Mesendoderm (in vitro differentiated cells): ENCODE measurements at regions not wholly inside any gene's neighbourhood (a gene's known extent, or its start where the extent isn't known, plus 50 kb on each side); places are given as distances from the start of the nearest gene placed in this dataset.

ENCODE experiments used
- DNase-seq: peaks from one replicate; pipeline ENCODE4 v3.0.0; 2013
- H2AK5ac ChIP-seq: 2 replicates; pipeline ENCODE4 v1.6.1; 2013; ENCODE audit warnings: low read length, inconsistent platforms
- H2BK120ac ChIP-seq: 2 replicates; pipeline ENCODE4 v1.6.1; 2013; ENCODE audit warnings: low read depth, mild to moderate bottlenecking, low read length, moderate library complexity, mixed read lengths
- H2BK15ac ChIP-seq: replicated peaks from 2 replicates; pipeline ENCODE4 v1.6.1; 2013; ENCODE audit warnings: low read depth, mild to moderate bottlenecking, moderate library complexity
- H2BK5ac ChIP-seq: 2 replicates; pipeline ENCODE4 v1.6.1; 2013; ENCODE audit warnings: low read length, inconsistent platforms
- H3K18ac ChIP-seq: 2 replicates; pipeline ENCODE4 v1.6.1; 2013; ENCODE audit warnings: mild to moderate bottlenecking, low read length, mixed read lengths
- H3K23ac ChIP-seq: one replicate; pipeline ENCODE4 v1.6.1; 2013; ENCODE audit warnings: low read length
- H3K27ac ChIP-seq: 2 replicates; pipeline ENCODE4 v1.5.1; 2013; ENCODE audit warnings: low read depth, mild to moderate bottlenecking, inconsistent platforms, low read length, moderate library complexity
- H3K27me3 ChIP-seq: 2 replicates; pipeline ENCODE4 v1.6.1; 2013; ENCODE audit warnings: low read length, control low read depth, mild to moderate bottlenecking, inconsistent platforms; ENCODE audit not compliant: insufficient read depth, poor library complexity
- H3K36me3 ChIP-seq: 2 replicates; pipeline ENCODE4 v1.6.1; 2013; ENCODE audit warnings: low read length, inconsistent platforms; ENCODE audit not compliant: control insufficient read depth, insufficient read depth
- H3K4ac ChIP-seq: one replicate; pipeline ENCODE4 v1.6.1; 2013; ENCODE audit warnings: low read depth, mild to moderate bottlenecking, low read length, moderate library complexity
- H3K4me1 ChIP-seq: 2 replicates; pipeline ENCODE4 v1.6.1; 2013; ENCODE audit warnings: low read depth, low read length, inconsistent platforms; ENCODE audit not compliant: control insufficient read depth
- H3K4me2 ChIP-seq: 2 replicates; pipeline ENCODE4 v1.6.1; 2013; ENCODE audit warnings: low read length
- H3K4me3 ChIP-seq: 2 replicates; pipeline ENCODE4 v1.5.1; 2013; ENCODE audit warnings: mild to moderate bottlenecking, low read length
- H3K56ac ChIP-seq: one replicate; pipeline ENCODE4 v1.6.1; 2013; ENCODE audit warnings: low read length
- H3K79me1 ChIP-seq: 2 replicates; pipeline ENCODE4 v1.6.1; 2013; ENCODE audit warnings: low read length, inconsistent platforms
- H3K79me2 ChIP-seq: 2 replicates; pipeline ENCODE4 v1.6.1; 2013; ENCODE audit warnings: mild to moderate bottlenecking, low read length; ENCODE audit not compliant: control insufficient read depth, insufficient read depth
- H3K9ac ChIP-seq: 2 replicates; pipeline ENCODE4 v1.6.1; 2013; ENCODE audit warnings: low read length, inconsistent platforms
- H4K5ac ChIP-seq: one replicate; pipeline ENCODE4 v1.6.1; 2013; ENCODE audit warnings: low read length
- H4K8ac ChIP-seq: one replicate; pipeline ENCODE4 v1.6.1; 2013; ENCODE audit warnings: low read depth, mild to moderate bottlenecking, control low read depth, low read length, moderate library complexity
- WGBS: extraction: QIAGEN DNeasy Blood & Tissue Kit; methylation state at CpG from one replicate; pipeline ENCODE4 v1.1.7; 2013; ENCODE audit warnings: low lambda C conversion rate, missing lambda C conversion rate; ENCODE audit not compliant: insufficient coverage; ENCODE audit errors: extremely low coverage; 5-methylcytosine and 5-hydroxymethylcytosine counted together

DNA sequence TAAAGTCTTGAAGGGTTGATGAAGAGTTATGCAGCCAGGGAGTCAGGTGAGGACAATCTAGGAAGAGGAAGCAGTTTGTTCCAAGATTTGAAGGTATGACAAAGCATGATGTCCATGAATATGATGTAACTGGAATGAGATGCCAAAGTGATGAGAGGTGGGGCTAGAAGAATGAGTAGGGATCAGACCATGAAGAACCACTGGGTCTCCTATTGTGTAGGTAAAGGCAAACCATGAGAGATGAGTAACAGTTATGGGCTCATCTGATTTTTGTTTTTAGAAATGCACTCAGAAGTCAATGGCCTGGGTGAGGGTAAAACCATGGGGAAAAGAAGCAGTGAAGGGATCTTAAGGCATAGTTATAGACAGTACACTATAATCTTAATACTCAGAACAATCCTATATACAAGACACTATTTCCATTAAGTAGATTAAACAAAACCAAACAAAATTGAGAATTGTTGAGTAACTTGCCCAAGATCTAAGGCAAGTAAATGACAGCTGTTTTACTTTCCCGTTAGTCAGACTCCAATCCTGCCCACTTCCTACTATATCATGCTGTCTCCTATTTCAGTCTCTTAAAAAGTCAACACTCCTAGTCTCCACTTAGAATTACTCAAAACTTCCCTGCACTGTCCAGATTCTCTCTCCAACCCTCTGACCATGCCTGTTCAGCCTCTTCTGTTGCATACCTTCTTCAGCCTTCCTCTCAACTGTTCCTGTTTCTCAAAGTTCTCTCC is 393.8 kb upstream of the MEF2C start:
- H3K27me3 ChIP-seq: no peaks in the 10 kb centered on the region
- no peak overlapping the region for H3K27ac ChIP-seq
- no CpG with 5 or more reads among the region's 1 CpG for WGBS

GRCh38 chr5:89275066-89275855 is 392.3 kb upstream of the MEF2C start:
- no peak overlapping the region for H4K5ac ChIP-seq
- no peak overlapping the region for H3K9ac ChIP-seq
- H2BK15ac ChIP-seq: no peak overlapping the region
- H2AK5ac ChIP-seq: no peak overlapping the region
- no peaks in the 10 kb centered on the region for H3K27me3 ChIP-seq
- no peak overlapping the region for H2BK5ac ChIP-seq
- no peak overlapping the region for H3K27ac ChIP-seq
- no peak overlapping the region for H2BK120ac ChIP-seq
- no peaks in the 10 kb centered on the region for H3K36me3 ChIP-seq
- H4K8ac ChIP-seq: no peak overlapping the region
- no CpG with 5 or more reads among the region's 4 CpGs for WGBS
- no peaks in the 10 kb centered on the region for H3K79me2 ChIP-seq
- H3K23ac ChIP-seq: no peak overlapping the region
- H3K4me3 ChIP-seq: no peak overlapping the region
- no peak overlapping the region for H3K4me2 ChIP-seq
- H3K4me1 ChIP-seq: no peaks in the 10 kb centered on the region
- H3K18ac ChIP-seq: no peak overlapping the region
- H3K4ac ChIP-seq: no peak overlapping the region
- no peak for DNase-seq
- H3K56ac ChIP-seq: no peak overlapping the region
- H3K79me1 ChIP-seq: no peaks in the 10 kb centered on the region

More for the DNA sequence above, 393.8 kb upstream of the MEF2C start:
- Histone ChIP-seq H3K4ac (no peak overlapping the region), H3K18ac (no peak overlapping the region), H2AK5ac (no peak overlapping the region), H3K4me1 (no peaks in the 10 kb centered on the region), H3K56ac (no peak overlapping the region), H4K8ac (no peak overlapping the region), H3K79me1 (no peaks in the 10 kb centered on the region), H2BK120ac (no peak overlapping the region), H3K79me2 (no peaks in the 10 kb centered on the region), H4K5ac (no peak overlapping the region), H2BK5ac (no peak overlapping the region), H3K9ac (no peak overlapping the region), H3K4me3 (no peak overlapping the region), H3K36me3 (no peaks in the 10 kb centered on the region), H2BK15ac (no peak overlapping the region), H3K4me2 (no peak overlapping the region), H3K23ac (no peak overlapping the region)
- no peak for DNase-seq

DNA sequence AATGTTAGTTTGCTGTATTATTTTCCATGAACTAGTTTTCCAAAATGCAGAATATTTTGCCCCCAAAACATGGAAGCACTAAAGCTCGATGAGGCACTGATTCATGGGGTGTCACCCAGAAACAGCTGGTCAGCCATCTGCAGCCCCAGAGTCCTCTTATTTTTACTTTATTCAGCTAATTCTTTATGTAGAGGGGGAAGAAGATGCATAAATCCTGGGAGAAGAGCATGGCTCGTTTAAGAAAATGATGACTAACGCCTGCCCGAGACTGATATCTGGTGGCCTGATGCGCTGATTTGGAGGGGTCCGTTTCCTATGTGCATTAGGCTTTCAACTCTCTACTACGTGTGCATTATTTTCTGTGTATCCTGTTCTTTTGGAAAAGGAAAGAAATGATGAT is 390.3 kb upstream of the MEF2C start:
- Histone ChIP-seq H3K27me3 (no peaks in the 10 kb centered on the region), H3K36me3 (no peaks in the 10 kb centered on the region), H3K23ac (no peak overlapping the region), H2BK15ac (no peak overlapping the region), H3K4me3 (no peak overlapping the region), H2BK120ac (no peak overlapping the region), H3K4me2 (no peak overlapping the region), H3K9ac (no peak overlapping the region), H3K4ac (no peak overlapping the region), H3K79me1 (no peaks in the 10 kb centered on the region), H2AK5ac (no peak overlapping the region), H2BK5ac (no peak overlapping the region), H3K4me1 (no peaks in the 10 kb centered on the region), H4K5ac (no peak overlapping the region), H3K79me2 (no peaks in the 10 kb centered on the region), H3K27ac (no peak overlapping the region), H3K56ac (no peak overlapping the region), H4K8ac (no peak overlapping the region), H3K18ac (no peak overlapping the region)
- no CpG with 5 or more reads among the region's 7 CpGs for WGBS
- no peak for DNase-seq

DNA sequence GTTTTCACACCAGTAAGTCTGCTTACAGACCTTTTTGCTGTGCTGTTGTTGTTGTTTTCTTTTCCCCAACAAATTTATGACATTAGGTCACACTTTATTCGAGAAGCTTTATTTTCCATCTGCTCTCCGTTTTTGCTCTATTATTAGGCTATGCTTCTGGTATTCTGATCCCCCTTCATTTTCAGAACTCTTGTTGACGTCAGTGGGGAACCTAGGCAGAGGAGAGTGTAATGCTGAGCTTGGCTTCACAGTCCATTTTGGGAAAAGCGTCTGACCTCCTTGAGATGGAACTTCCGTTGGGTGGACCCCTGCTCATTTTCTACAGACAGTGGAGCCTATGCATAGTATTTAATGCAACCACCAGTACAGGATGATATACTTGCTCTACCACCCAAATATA is 387.9 kb upstream of the MEF2C start:
- H3K79me2 ChIP-seq: no peaks in the 10 kb centered on the region
- no peaks in the 10 kb centered on the region for H3K4me1 ChIP-seq
- H3K56ac ChIP-seq: no peak overlapping the region
- no peak overlapping the region for H2BK5ac ChIP-seq
- no peak overlapping the region for H3K4me2 ChIP-seq
- no peak for DNase-seq
- H2BK120ac ChIP-seq: no peak overlapping the region
- H3K23ac ChIP-seq: no peak overlapping the region
- H4K8ac ChIP-seq: no peak overlapping the region
- no peaks in the 10 kb centered on the region for H3K27me3 ChIP-seq
- H3K79me1 ChIP-seq: no peaks in the 10 kb centered on the region
- no peak overlapping the region for H3K4me3 ChIP-seq
- no CpG with 5 or more reads among the region's 5 CpGs for WGBS
- no peak overlapping the region for H3K18ac ChIP-seq
- H2BK15ac ChIP-seq: no peak overlapping the region
- H3K4ac ChIP-seq: no peak overlapping the region
- H4K5ac ChIP-seq: no peak overlapping the region
- no peaks in the 10 kb centered on the region for H3K36me3 ChIP-seq
- H2AK5ac ChIP-seq: no peak overlapping the region
- no peak overlapping the region for H3K27ac ChIP-seq
- H3K9ac ChIP-seq: no peak overlapping the region

DNA sequence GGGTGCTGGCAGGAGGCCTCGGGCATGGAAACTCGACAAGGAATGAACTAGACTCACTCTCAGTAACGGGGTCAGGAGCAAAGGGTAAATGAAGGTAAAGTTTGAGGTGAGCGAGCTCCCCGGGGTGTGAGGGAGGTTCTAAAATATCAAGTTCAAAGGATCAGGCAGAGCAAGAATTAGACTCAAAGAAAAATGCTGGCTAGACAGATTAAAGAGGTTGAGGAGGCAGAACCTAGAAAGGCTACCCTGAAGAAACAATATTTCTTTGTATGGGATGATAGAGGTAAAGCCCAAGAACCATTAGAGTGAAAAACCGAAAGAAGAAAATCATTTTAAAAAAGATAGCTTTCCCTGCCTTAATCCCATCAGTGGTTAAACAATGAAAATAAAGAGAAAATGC is 386.7 kb upstream of the MEF2C start:
- Histone ChIP-seq H2BK5ac (no peak overlapping the region), H3K27ac (no peak overlapping the region), H3K56ac (no peak overlapping the region), H3K79me2 (no peaks in the 10 kb centered on the region), H3K23ac (no peak overlapping the region), H2BK15ac (no peak overlapping the region), H3K9ac (no peak overlapping the region), H3K36me3 (no peaks in the 10 kb centered on the region), H3K4ac (no peak overlapping the region), H2BK120ac (no peak overlapping the region), H3K18ac (no peak overlapping the region), H4K5ac (no peak overlapping the region), H3K79me1 (no peaks in the 10 kb centered on the region), H3K4me2 (no peak overlapping the region), H2AK5ac (no peak overlapping the region), H4K8ac (no peak overlapping the region), H3K4me3 (no peak overlapping the region), H3K4me1 (no peaks in the 10 kb centered on the region), H3K27me3 (no peaks in the 10 kb centered on the region)
- no peak for DNase-seq
- WGBS: no CpG with 5 or more reads among the region's 6 CpGs
